ENCODE measurements at regions not wholly inside any gene's neighbourhood (a gene's known extent, or its start where the extent isn't known, plus 50 kb on each side); places are given as distances from the start of the nearest gene placed in this dataset.
"Not testable (repeated sequence)": the region's sequence is repeated elsewhere in the genome, so short reads cannot be mapped to it uniquely, and the experiment has no call there.

DNA sequence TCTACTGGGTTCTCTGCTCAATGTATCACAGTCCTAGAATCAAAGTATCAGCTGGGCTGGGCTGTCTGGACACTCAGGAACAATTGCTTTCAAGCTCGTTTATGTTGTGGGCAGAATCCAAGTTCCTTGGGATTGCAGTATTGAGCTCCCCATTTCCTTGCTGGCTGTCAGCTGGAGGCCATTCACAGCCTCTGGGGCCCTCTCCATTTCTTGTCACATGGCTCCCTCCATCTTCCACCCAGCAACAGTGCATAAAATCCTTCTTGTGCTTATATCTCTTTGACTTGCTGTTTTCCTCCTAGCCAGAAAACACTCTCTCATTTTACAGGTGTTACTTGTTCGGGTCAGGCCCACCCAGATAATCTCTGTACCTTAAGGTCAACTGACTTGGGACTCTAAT is 363.5 kb downstream of the IGSF11 start:
- no peak for DNase-seq

DNA sequence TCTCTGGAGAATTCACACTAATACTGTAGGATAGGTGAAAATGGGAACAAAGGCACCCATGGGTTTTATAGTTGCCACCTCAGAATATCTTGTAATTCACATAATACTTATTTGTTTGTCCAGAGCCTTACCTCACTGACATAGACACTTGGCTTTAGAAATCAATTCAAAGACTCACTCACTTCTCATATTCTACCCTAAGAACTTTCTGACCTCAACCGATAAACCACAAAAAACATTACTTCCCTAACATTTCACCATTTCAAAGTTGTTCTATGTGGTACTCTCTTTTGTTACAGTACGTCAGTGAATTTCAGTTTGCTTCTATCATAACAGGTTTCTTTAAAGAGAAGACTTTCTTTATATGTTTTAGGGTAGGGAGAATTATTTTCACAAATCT is 359.3 kb downstream of the IGSF11 start:
- DNase-seq: no peak

DNA sequence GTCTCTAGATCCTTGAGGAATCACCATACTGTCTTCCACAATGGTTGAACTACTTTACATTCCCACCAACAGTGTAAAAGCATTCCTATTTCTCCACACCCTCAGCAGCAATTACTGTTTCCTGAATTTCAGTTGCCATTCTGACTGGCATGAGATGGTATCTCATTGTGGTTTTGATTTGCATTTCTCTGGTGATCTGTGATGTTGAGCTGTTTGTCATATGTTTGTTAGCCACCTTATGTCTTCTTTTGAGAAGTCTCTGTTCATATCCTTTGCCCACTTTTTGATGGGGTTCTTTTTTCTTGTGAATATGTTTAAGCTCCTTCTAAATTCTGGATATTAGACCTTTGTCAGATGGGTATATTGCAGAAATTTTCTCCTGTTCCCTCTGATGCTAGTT is 356.0 kb downstream of the IGSF11 start:
- DNase-seq: not testable (repeated sequence)

GRCh38 chr3:118682921-118683320 is 351.7 kb downstream of the IGSF11 start:
- no peak for DNase-seq

DNA sequence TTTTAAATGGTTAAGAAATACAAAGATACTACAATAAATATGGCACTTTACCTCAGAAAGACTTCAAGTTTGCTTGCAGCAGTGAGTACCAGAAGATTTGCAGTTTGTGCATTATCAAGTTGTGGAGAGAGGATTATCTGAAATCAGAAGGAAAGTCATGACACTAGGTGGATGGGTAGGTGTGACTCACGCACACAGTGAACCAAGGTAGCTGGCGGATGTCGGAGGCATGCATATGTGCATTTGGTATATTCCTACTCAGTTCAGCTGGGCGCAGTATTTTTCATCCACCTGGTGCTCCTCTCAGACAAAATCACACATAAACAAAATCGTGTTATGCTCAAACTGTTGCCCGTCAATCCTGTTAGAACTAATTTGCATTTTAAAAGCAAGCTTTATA is 351.0 kb downstream of the IGSF11 start:
- no peak for DNase-seq

DNA sequence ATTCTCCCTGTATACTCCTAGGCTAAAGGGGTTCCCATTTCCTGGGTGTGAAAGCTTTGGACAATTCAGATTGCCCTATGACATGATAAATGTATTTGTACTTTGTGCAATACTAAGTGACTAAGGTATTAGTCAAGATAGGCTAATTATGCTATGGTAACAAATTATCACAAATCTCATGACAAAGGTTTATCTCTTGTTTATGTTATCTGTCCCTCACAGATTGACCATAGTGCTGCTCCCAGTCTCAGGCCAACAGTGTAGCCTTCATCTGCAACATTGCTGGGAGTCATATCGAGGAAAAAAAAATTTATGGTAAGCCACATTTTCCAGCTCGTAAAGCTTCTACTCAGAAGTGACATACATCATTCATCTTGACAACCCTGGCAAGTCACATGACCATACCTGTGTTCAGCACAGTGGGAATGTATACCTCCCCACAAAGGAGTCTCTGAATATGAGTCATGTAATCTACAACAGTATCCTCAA is 346.2 kb downstream of the IGSF11 start:
- no peak for DNase-seq

- no peak for DNase-seq
Measured at GRCh38 chr3:118692416-118692815, 342.2 kb downstream of the IGSF11 start.

- DNase-seq: no peak
Measured at GRCh38 chr3:118705487-118706219, 329.0 kb downstream of the IGSF11 start.

GRCh38 chr3:118707991-118708390 is 326.7 kb downstream of the IGSF11 start:
- no peak for DNase-seq

DNA sequence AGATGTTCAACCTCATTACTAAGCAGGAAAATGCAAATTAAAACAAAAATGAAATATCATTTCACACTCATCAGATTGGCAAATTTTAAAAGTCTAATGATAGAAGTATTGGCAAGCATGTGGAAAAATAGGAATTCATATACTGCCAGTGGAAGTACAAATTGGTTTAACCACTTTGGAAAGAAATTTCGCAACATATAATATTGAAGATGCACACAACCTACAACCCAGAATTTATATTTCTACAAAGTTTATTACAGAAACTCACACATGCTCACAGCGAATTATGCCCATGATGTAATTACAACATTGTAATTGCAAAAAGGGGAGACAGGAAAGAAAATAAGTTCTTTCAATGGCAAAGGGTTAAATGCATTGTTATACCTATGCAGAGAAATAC is 324.1 kb downstream of the IGSF11 start:
- no peak for DNase-seq

GRCh38 chr3:118713502-118714207 is 321.0 kb downstream of the IGSF11 start:
- no peak for DNase-seq

DNA sequence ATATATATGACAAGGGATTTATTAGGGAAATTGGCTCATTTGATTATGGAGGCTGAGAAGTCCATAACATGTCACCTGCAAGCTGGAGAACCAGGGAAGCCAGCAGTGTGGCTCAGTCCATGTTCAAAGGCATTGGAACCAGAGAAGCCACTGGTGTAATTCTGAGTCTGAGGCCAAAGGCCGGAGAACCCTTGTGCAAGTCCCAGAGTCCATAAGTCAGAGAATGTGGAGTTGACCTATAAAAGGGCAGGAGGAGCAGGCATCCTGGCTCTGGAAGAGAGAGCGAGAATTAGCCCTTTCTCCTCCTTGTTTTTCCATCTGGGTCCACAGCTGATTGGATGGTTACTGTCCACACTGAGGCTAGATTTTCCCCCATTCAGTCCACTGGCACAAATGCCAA is 319.8 kb downstream of the IGSF11 start:
- DNase-seq: no peak

GRCh38 chr3:118729546-118729945 is 305.1 kb downstream of the IGSF11 start:
- no peak for DNase-seq

- no peak for DNase-seq
Measured at GRCh38 chr3:118734664-118735063, 300.0 kb downstream of the IGSF11 start.

DNA sequence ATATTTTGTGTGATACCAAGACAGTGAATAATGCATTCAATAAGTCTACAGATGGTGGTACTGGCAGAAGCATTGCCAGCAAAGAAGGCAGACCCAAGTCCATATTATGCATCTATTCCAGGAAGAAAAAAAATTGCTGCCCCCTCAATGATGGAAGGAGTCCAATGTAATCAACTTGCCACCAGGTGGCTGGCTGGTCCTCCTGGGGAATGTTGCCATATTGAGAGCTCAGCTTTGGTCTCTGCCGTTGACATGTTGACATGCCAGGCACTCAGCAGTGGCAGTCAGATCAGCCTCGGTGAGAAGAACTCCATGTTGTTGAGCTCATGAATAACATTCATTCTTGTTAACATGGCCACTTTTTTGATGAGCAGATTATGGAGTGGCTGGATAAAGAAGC is 298.5 kb downstream of the IGSF11 start:
- no peak for DNase-seq

DNA sequence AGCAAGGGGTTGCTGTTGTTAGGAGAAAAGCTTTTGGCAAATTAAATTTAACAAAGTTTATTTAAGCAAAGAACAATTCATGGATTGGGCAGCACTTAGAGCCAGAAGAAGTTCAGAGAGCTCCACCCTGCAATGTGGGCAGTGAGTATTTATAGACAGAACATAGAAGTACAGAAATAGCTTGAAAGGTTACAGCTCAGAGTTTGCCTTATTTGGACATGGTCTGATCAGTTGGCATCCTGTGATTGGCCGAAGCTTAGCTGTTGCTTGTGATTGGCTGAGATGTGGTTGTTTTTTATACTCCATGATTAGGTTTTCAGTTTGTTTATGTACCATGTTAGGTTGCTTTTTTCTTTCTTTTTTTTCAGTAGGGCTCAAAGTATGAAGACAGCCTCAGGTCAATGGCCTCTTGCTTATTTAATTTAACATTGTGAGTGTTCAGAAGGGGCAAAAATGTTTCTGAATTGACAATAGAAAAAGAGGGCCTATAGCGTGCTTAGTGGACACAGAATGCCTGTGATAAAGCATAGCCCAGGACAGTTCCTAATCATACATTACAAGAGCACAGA is 293.8 kb downstream of the IGSF11 start:
- no peak for DNase-seq

DNA sequence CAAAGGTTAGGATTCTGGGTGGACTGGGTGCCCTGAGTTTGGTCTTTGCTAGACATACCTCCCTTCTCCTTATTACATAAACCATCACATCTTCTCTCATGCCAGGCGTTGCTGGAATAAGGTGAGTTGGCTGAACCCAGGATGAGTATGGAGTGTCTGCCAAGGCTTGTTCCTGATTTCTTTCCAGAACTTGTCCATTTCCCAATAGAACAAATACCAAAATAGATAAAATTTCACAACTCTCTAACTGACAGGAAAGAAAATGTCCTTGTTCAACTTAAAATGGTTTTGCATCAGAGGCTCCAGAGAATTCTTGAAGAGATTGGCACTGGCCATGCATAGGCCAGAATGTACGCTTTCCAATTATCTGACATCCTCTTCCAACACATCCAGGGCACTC is 291.9 kb downstream of the IGSF11 start:
- DNase-seq: no peak

DNA sequence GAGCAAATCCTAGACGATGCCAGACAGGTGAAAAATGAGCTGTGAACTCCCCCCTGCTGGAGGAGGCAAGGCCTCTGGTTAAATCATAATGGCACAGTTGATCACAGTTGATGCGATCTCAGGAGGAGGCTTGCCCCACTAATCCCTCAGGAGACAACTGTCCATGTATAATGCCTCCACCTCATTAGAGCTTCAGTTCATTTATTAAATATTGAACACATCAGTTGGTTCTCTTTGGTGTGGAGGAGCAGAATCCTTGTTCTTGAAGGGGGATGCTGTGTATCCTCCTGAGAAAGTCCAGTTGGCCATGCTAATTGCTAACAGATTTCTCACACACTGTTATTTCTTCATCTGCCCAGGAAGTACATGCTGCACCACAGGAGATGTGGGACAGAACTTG is 290.5 kb downstream of the IGSF11 start:
- no peak for DNase-seq

GRCh38 chr3:118754406-118755252 is 280.0 kb downstream of the IGSF11 start:
- DNase-seq: no peak

GRCh38 chr3:118755253-118755801 is 279.3 kb downstream of the IGSF11 start:
- no peak for DNase-seq

GRCh38 chr3:118760585-118761290 is 273.9 kb downstream of the IGSF11 start:
- DNase-seq: no peak

DNA sequence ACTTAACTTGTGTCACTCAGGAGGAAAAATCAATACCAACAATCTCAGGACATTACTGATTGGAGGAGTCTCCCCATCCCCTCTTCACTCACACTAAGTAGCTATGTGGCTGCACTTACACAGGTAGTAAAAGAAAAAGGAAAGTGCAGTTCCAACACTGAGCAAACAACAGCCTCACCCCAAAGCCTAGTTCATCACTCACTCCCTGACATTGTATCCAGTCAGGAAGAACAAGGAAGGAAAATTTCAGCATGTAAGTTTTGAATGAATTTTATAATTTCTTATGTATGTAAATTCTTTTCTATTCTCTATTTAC is 273.4 kb downstream of the IGSF11 start:
- no peak for DNase-seq

Data from SHP77 treated with DMSO at 0.1 percent for 48 hours (cell line).